GM03348 (cell line): ENCODE measurements at regions not wholly inside any gene's neighbourhood (a gene's known extent, or its start where the extent isn't known, plus 50 kb on each side); places are given as distances from the start of the nearest gene placed in this dataset.

Experiments used
- DNase-seq: peaks from one replicate; pipeline ENCODE4 v3.0.0; 2012; ENCODE audit warnings: low spot score

DNA sequence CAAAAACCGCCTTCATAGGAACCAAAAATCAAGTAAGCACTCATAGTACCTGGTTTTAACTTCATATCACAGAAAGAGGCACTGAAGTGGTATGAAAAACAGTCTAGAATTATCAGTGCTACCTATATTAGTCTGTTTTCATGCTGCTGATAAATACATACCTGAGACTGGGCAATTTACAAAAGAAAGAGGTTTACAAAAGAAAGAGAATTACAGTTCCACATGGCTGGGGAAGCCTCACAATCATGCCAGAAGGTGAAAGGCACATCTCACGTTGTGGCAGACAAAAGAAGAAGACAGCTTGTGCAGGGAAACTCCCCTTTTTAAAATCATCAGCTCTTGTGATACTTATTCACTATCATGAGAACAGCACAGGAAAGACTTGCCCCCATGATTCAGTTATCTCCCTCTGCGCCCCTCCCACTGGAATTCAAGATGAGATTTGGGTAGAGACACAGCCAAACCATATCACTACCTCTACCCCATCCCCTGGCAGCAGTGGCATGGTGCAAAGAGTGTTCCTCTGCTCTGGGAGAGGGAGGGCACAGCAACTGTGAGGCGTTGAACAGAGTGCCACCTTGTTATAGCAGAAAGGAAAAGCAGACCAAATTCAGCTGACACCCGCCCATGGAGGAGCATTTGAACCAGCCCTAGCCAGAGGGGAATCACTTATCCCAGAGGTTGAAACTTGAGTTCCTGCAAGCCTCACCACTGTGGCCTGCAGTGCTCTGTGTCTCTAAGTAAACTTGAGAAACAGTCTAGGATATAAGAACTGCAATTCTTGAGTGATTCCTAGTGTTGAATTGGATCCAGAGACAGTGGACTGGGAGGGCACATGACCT lies 61.9 kb upstream of the PTPRZ1 start:
- DNase-seq, result no peak

- DNase-seq, result no peak
These were observed 65.9 kb upstream of the PTPRZ1 start for GRCh38 chr7:121807078-121807477.

DNA sequence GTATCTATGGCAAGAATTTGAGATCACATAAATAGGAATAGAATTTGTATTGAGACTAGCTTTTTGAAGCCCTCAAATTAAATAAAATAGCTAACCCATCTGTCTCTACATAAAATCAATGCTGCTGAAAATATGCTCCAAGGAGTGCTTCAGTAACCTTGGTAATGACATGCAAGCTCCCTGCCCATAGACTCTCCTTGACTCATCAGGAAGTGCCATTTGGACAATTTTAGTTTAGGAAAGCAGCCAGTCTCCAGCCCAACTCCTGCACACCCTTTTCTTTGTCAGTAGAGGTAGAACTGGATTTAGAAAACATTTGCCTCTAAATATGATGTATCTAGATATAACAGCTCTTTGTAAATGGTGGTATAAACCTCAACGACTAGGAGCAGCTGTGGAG lies 69.9 kb upstream of the PTPRZ1 start:
- DNase-seq, result no peak

DNA sequence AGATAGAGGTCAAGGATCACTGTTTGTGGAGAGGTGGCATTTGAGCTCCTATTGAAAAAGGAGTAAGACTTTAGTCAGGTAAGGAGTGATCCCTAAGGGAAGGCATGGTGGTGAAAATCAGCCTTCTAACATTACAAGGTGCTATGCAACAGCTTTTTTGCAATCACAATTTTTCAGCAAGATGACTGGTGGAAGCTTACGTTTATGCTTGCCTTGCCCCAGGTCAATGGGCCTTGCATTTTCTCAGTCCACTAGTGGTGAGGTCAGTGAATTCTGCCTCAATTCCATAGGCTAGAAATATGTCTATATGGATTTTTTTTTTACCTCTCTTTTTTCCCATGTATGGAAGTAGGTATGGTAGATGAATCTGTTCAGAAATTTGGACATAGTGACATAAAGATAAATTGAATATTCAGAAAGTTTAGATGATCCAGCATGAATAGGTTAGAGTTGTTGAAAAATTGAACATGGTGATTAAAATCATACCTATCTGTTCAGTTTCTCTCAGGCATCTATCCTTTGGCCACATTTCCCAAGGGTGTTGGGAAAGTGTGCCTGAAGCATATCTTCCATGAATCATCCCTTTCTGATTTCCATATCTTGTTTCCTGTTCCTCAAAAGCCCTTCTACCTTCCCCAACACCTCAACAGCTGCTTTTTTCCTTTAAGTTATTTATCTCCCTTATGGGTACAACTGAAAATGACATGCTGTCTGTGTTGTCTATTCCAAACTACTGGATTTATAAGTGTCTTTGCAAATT lies 71.9 kb upstream of the PTPRZ1 start:
- no peak for DNase-seq

DNA sequence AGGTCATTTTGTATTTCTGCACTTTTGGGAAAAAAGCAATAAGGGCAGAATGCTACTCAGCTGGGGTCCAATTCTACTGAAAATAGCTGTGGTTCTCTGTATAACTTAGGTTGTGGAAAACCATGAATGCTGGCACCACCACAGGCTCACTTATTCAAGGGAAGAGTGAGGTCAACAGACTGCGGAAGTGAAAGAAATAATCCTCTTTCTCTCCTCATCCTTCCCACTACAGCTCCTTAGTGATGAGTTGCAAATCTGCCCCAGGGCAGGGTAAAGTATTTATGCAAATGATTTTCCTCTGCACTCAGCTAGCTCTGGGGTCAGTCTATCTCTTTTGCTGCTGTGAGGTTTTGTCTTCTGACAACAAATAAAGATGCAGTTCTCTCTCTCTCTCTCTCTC lies 74.1 kb upstream of the PTPRZ1 start:
- no peak for DNase-seq

- DNase-seq, result no peak
These were observed 74.5 kb upstream of the PTPRZ1 start for GRCh38 chr7:121798453-121798840.

GRCh38 chr7:121797657-121798452 lies 75.1 kb upstream of the PTPRZ1 start:
- DNase-seq, result no peak

- no peak for DNase-seq
These were observed 75.9 kb upstream of the PTPRZ1 start for GRCh38 chr7:121796936-121797656.

- no peak for DNase-seq
These were observed 76.6 kb upstream of the PTPRZ1 start for GRCh38 chr7:121796381-121796780.

GRCh38 chr7:121795736-121796135 lies 77.2 kb upstream of the PTPRZ1 start:
- no peak for DNase-seq

DNA sequence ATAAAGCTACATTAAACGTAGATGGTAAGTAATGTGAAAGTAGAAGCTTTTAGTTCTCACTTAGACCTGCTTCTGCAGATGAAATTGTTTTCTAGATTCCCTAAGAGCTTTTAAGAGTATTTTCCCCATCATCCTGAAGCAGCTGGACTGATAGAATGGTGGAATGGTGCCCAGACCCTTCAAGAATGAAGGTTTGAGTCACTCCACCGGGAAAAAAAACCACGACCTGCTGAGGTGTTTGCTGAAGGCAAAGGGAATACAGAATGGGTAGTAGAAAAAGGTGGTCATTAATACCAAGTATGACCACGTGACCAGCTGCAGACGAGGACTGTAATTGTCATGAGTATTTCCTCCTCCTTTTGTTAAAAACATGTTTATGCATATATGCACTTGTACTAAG lies 79.2 kb upstream of the PTPRZ1 start:
- no peak for DNase-seq

DNA sequence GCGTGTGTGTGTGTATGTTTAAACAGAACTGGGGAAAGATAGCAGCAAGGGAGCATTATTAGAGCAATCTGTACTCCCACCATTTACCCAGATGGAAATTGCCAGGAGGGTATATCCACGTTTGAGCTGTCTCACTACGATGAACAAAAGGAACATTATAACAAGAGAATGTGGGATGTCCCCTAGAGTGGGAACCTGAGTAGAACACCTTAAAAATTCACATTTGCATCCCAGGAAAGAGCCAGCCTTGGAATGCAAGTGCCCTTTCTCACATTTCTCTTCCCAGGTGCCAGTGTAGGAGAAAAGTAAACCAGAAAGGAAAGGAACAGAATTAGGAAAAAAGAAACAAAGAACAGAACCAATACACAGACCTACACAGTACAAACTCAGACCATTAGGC lies 95.3 kb upstream of the PTPRZ1 start:
- no peak for DNase-seq

- DNase-seq, result no peak
These were observed 98.4 kb upstream of the PTPRZ1 start for GRCh38 chr7:121774563-121774962.

GRCh38 chr7:121766676-121767075 lies 106.3 kb upstream of the PTPRZ1 start:
- DNase-seq, result no peak

- no peak for DNase-seq
These were observed 111.6 kb upstream of the PTPRZ1 start for GRCh38 chr7:121761399-121761798.

GRCh38 chr7:121755818-121756552 lies 117.0 kb upstream of the PTPRZ1 start:
- DNase-seq, result no peak

DNA sequence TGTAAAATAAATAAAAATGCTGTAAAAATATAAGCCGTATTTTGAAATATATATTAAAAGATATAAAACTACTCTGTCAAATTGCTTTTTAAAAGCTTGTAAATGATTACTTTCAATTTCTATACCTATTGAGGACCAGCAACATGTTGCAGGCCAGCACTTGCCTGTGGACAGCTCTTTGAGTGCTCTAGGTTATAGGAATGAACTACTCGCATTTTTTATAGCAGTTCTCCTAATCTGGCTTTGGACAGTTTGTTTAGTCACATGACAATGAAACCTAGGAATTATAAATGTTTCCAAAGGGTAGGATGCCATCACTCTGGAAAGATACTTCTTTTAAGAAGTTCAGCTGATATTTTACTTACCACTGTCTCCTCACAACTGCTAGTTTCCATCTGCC lies 117.7 kb upstream of the PTPRZ1 start:
- DNase-seq, result no peak

- no peak for DNase-seq
These were observed 119.0 kb upstream of the PTPRZ1 start for GRCh38 chr7:121753944-121754343.

GRCh38 chr7:121752706-121753105 lies 120.3 kb upstream of the PTPRZ1 start:
- peak; percentile 8 for DNase-seq

DNA sequence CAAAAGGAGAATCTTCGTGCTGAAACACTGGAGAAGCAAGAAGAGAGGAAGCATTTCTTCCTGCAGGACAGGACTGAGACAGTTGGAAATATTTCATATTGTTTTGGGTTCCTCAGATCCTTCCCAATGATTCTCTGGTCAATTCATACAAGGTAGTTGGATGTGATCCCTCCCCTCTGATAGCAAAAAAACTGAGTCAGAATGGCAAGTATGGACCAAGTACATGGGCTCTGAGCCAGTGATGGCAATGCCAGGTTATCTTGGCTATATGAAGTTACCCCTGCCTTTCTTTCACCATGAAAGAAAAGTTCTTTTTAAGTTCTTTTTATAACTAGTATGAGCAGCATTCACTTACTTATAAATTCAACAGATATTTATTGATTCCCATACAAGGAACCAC lies 124.4 kb upstream of the PTPRZ1 start:
- DNase-seq, result no peak

DNA sequence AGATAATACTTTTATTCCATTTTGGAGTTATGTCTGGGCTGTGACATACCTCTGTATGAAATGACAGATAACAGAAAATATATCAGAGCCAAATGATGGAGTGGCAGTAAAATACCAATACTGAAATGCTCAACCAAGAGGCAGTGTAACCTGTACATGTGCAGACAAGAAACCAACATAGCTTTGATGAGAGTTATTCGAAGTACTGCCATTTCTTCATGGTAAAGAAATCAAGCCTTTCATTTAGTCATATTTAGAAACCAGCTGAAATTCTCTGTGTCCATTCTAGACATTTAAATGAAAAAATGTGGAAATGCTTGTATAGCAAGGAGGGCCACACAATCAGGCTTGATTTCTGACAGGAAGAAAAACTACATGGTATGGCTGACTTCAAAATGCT lies 127.1 kb upstream of the PTPRZ1 start:
- no peak for DNase-seq
